Esophagus (tissue), 2 donors: ENCODE measurements at regions not wholly inside any gene's neighbourhood (a gene's known extent, or its start where the extent isn't known, plus 50 kb on each side); places are given as distances from the start of the nearest gene placed in this dataset.

Experiments used
- H3K27ac ChIP-seq, 2 donors: one replicate each; pipeline ENCODE4 v1.5.1; 2013; ENCODE audit warnings: low read depth in 2 of 2, mild to moderate bottlenecking in 2 of 2, inconsistent platforms in 1 of 2, low read length in 1 of 2, moderate library complexity in 1 of 2
- H3K27me3 ChIP-seq, 2 donors: one replicate each; pipeline ENCODE4 v1.6.1; 2013; ENCODE audit warnings: low read length in 2 of 2, control low read depth in 1 of 2, mild to moderate bottlenecking in 1 of 2; ENCODE audit not compliant: insufficient read depth in 2 of 2, control insufficient read depth in 1 of 2
- H3K36me3 ChIP-seq, 2 donors: one replicate each; pipeline ENCODE4 v1.6.1; 2013; ENCODE audit warnings: low read length in 1 of 2; ENCODE audit not compliant: control insufficient read depth in 2 of 2, insufficient read depth in 2 of 2
- H3K4me1 ChIP-seq, 2 donors: one replicate each; pipeline ENCODE4 v1.6.1; 2013; ENCODE audit warnings: low read length in 1 of 2; ENCODE audit not compliant: control insufficient read depth in 2 of 2, insufficient read depth in 2 of 2
- H3K4me3 ChIP-seq, 2 donors: one replicate each; pipeline ENCODE4 v1.5.1; 2013; ENCODE audit warnings: low read length in 2 of 2, mild to moderate bottlenecking in 2 of 2, low read depth in 1 of 2, moderate library complexity in 1 of 2
- H3K9me3 ChIP-seq, 2 donors: one replicate each; pipeline ENCODE4 v1.6.1; 2013; ENCODE audit warnings: mild to moderate bottlenecking in 2 of 2, low read depth in 1 of 2, low read length in 1 of 2, moderate library complexity in 1 of 2; ENCODE audit not compliant: control insufficient read depth in 2 of 2, insufficient read depth in 1 of 2
- WGBS, 2 donors: extraction: QIAGEN DNeasy Blood & Tissue Kit; methylation state at CpG; one replicate each; pipeline ENCODE4 v1.1.7; 2013; 5-methylcytosine and 5-hydroxymethylcytosine counted together
- donor health status: healthy with polysubstance abuse.
- donor health status: Bipolar disorder and iron deficiency.

DNA sequence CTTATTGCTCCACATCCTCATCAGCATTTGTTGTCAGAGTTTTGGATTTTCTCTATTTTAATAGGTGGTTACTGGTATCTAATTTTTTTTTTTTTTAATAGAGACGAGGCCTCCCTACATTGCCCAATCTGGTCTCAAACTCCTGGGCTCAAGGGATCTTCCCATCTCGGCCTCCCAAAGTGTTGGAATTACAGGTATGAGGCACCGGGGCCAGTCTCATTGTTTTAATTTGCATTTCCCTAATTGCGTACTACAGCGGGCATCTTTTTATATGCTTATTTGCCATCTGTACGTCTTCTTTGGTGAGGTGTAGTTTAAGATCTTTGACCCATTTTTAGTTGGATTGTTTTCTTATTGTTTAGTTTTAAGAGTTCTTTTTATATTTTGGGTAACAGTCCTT, 210.4 kb upstream of the SULF2 start:
- WGBS, 2 donors, result 79 to 84% methylated on average over 6 of the region's 6 CpGs
- H3K4me1 ChIP-seq, result peaks cover 0 to 2% of the 10 kb centered on the region in 2 donors
- no peak overlapping the region for H3K4me3 ChIP-seq
- no peak overlapping the region for H3K27ac ChIP-seq
- no peaks in the 10 kb centered on the region for H3K36me3 ChIP-seq
- peaks cover 6 to 10% of the 10 kb centered on the region in 2 donors for H3K9me3 ChIP-seq
- no peaks in the 10 kb centered on the region for H3K27me3 ChIP-seq

DNA sequence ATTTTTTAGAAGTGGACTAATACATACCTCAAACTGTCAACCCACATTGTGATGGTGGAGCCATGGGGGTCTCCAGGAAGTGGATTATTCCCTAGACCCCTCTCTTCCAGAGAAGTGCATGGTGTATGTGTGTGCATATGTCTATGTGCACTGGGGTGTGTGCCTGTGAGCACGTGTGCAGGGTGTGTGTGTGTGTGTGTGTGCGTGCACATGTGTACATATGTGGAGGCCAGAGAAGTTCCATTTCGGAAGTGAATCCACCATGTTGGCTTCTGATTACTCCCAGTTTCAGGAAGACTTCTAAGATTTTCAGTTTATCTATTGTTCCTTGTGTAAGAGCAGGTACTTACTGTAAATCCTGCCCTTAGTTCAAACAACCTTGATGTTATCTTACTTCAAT, 208.5 kb upstream of the SULF2 start:
- 95% methylated on average over 3 of the region's 3 CpGs for whole genome bisulfite sequencing, 2 donors
- H3K4me1 ChIP-seq, result peaks cover 2 to 11% of the 10 kb centered on the region in 2 donors
- no peaks in the 10 kb centered on the region for H3K27me3 ChIP-seq
- no peak overlapping the region for H3K27ac ChIP-seq
- no peaks in the 10 kb centered on the region for H3K36me3 ChIP-seq
- peaks cover 6 to 10% of the 10 kb centered on the region in 2 donors for H3K9me3 ChIP-seq
- no peak overlapping the region for H3K4me3 ChIP-seq

DNA sequence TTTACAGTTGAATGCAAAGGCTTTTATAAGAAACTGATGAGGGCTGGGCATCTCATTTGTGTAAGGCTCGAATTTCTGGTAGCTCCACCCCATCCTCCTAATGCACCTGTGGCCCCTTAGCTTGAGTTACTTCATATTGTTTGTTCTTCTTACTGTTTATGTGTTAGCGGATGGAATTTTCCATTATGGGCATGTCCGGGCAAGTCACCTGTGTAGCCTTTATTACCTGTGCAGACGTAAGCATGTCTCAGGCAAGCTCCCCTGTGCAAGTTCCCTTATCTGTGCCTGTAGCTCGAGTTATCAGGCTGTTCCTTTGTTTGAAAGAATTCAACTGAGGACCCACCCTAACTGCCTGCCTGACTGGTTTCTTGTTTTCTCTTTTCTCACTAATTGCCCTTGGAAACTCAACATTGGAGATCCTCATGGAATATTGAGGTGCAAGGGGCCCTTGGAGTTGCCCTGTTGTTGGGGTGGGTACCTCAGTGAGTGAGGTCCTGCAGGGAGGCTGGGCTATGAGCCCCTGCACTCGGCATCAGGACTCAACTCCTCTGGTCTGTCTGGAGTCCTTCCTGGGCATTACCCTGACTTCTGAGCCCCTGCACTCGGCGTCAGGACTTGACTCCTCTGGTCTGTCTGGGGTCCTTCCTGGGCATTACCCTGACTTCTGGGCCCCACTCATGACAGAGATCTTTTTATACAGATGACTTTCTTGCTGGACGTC, 207.9 kb upstream of the SULF2 start:
- H3K27ac ChIP-seq, result peak overlapping the region in 1 of 2 donors; percentile 15
- no peak overlapping the region for H3K4me3 ChIP-seq
- H3K4me1 ChIP-seq, result peaks cover 2 to 11% of the 10 kb centered on the region in 2 donors
- H3K36me3 ChIP-seq, result no peaks in the 10 kb centered on the region
- no peaks in the 10 kb centered on the region for H3K27me3 ChIP-seq
- WGBS, 2 donors, result 68 to 70% methylated on average over 9 of the region's 9 CpGs
- H3K9me3 ChIP-seq, result peaks cover 6 to 10% of the 10 kb centered on the region in 2 donors

DNA sequence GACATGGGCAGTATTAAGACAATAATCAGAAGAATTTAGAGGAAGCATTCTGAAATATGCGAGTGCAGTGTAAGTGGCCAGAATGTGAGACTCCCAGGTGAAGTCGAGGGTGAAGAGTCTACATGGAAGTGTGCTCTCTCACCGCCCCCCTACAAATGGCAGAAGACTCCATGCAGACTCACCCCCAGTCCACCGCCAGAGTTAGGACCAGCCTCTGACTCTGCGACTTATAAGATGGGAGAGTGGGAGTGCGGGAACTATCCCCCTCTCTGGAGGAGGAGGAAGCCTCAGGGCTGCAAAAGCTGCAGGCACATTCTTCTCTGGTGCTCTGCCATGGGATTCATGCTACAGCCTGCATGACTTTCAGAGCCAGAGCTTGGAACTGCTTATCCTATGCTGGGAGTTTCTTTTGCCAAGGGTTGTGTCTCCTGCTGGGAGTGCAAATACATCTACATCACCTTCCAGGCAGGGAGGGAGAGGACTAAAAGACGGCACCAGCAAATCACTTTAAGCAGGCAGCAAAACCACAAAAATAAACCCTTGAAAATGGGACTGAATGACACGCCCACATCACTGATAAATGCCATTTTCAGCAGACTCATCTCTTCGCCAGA, 206.7 kb upstream of the SULF2 start:
- Histone ChIP-seq H3K9me3 (peaks cover 6 to 10% of the 10 kb centered on the region in 2 donors), H3K27ac (peak overlapping the region in 1 of 2 donors; percentile 45), H3K4me3 (no peak overlapping the region), H3K36me3 (no peaks in the 10 kb centered on the region), H3K4me1 (peaks cover 2 to 11% of the 10 kb centered on the region in 2 donors), H3K27me3 (no peaks in the 10 kb centered on the region)
- WGBS, 2 donors, result 41 to 53% methylated on average over 9 of the region's 9 CpGs

DNA sequence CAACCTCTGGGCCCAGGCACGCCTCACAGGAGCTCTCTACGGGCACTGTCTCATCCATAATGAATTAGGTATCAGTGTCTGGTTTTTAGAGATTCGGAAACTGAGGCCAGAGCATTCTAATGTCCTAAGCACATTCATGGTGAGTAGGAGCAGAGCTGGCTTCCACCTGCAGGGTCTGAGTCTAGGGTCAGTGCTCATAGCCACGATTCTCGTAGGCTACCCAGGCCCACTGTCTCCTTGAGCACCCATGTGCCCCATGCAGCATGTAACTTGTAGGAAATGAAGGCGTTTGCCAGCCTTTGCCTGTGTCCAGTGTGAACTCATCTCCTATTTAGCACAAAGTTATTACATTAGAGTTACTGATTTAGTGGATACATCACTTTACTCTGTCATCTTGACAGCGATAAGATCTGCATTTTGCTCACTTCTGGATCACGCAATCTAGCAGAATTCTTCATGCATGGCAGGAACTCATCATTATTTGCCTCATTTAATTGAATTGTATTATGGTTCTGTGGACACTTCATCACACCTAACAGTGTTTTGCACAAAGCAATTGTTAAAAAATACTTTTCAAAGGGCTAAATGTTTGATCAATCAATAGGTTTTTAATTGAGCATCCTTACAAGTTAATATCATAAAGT, 205.3 kb upstream of the SULF2 start:
- Histone ChIP-seq H3K9me3 (peaks cover 6 to 10% of the 10 kb centered on the region in 2 donors), H3K27ac (peak overlapping the region in 1 of 2 donors; percentile 30), H3K36me3 (no peaks in the 10 kb centered on the region), H3K4me1 (peaks cover 2 to 11% of the 10 kb centered on the region in 2 donors), H3K27me3 (no peaks in the 10 kb centered on the region), H3K4me3 (no peak overlapping the region)
- 68 to 69% methylated on average over 8 of the region's 8 CpGs for WGBS, 2 donors

DNA sequence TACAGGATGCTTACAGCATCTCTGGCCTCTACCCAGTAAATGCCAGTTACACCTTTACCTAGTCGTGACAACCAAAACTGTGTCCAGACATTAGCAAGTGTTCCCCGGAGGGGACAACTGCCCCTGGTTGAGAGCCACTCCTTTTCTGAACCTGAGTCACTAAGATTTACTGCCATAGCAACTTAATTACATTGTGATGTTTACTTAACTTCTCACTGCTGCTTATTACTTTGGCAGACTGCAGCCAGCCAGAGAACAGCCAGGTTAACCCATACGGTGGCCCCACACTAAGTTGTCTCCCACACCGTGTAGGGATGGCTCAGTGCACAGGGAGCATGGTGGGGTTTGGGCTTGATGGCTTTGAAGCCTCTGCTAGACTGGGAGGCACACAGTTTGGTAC, 204.7 kb upstream of the SULF2 start:
- H3K9me3 ChIP-seq, result peaks cover 6 to 10% of the 10 kb centered on the region in 2 donors
- peaks cover 2 to 11% of the 10 kb centered on the region in 2 donors for H3K4me1 ChIP-seq
- peak overlapping the region in 1 of 2 donors; percentile 30 for H3K27ac ChIP-seq
- no peaks in the 10 kb centered on the region for H3K36me3 ChIP-seq
- H3K4me3 ChIP-seq, result no peak overlapping the region
- WGBS, 2 donors, result 26 to 37% methylated on average over 4 of the region's 4 CpGs
- H3K27me3 ChIP-seq, result no peaks in the 10 kb centered on the region

DNA sequence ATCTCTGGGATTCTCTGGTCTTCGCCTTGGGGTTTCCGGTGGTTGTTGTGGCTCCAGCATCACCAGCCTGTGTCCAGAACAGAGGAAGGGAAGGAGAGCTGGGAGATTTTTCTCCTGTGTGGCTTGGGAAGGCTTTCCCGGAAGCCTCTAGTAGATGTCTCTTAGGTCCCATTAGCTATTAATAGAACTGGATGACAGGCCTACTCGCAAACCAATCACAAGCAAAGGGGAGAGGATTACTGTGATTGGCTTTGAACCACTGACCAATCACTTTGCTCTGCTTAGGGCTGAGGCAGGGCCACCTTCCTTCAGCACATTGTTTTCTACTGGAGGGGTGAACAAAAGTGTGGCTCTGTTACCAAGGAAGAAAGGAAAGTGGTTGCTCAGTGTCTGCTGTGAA, 203.4 kb upstream of the SULF2 start:
- peaks cover 3 to 11% of the 10 kb centered on the region in 2 donors for H3K4me1 ChIP-seq
- H3K4me3 ChIP-seq, result no peak overlapping the region
- no peak overlapping the region for H3K27ac ChIP-seq
- peaks cover 5 to 6% of the 10 kb centered on the region in 2 donors for H3K9me3 ChIP-seq
- H3K36me3 ChIP-seq, result no peaks in the 10 kb centered on the region
- 67% methylated on average over 4 of the region's 4 CpGs for WGBS, 2 donors
- H3K27me3 ChIP-seq, result no peaks in the 10 kb centered on the region

DNA sequence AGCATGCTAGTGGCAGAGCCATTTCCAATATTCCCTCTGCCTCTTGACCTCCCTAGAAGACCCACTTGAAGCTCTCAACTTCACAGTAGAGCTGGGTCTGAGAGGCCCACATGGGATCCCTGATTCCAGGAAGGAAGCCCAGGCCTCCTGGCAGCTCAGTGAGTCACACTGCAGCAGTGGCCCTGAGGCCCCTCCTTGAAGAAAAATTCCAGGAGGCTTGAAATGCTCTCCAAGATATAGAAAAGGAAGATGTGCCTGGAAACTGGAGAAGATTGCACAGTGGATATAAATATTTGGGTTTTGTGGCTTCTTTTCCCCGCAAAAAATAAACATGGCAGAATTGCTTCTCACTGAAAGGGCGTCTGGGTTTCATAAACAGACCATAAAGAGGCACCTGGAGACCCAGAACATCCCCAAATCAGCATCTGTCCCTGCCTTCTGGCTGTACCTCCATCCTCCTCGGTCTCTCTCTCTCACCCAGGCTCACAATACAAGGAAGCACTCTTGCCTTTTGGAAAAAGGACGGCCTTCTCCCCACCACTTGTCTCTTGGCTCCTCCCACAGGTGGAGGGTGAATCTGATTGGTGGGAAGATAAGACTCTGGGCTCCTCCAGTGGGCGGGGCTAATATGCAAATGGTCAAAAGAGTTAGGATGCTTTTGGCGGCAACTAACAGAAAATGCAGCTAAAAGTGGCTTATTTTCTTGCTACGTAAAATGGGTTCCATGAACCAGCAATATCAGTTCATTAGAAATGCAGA, 200.0 kb upstream of the SULF2 start:
- H3K27me3 ChIP-seq, result no peaks in the 10 kb centered on the region
- no peak overlapping the region for H3K4me3 ChIP-seq
- H3K4me1 ChIP-seq, result peaks cover 3 to 8% of the 10 kb centered on the region in 2 donors
- H3K9me3 ChIP-seq, result peaks cover 2% of the 10 kb centered on the region in 2 donors
- 78 to 89% methylated on average over 7 of the region's 7 CpGs for WGBS, 2 donors
- no peaks in the 10 kb centered on the region for H3K36me3 ChIP-seq
- H3K27ac ChIP-seq, result no peak overlapping the region

DNA sequence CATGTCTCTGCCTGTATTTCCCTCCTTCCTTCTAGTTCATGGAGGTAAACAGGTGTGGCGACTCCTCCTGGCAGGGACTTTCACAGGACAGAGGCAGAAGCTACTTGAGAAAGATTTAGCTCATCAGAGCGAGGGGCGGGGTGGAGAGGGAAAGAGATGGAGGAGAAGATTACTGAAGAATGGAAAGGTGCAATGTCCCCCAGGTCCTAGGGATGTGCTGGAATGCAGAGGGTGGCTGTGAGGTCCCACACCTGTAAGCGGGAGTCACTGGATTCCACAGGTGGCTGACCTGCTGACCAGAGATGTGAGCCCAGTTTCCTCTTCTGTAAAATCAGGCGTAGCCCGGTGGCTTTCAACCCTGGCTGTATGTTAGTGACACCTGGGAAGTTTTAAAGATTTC, 199.2 kb upstream of the SULF2 start:
- H3K27ac ChIP-seq, result no peak overlapping the region
- peaks cover 3 to 5% of the 10 kb centered on the region in 2 donors for H3K4me1 ChIP-seq
- H3K36me3 ChIP-seq, result no peaks in the 10 kb centered on the region
- no peak overlapping the region for H3K4me3 ChIP-seq
- WGBS, 2 donors, result 82 to 87% methylated on average over 6 of the region's 6 CpGs
- no peaks in the 10 kb centered on the region for H3K27me3 ChIP-seq
- peaks cover 2% of the 10 kb centered on the region in 2 donors for H3K9me3 ChIP-seq
